Uterus (tissue), 3 donors: ENCODE measurements at regions not wholly inside any gene's neighbourhood (a gene's known extent, or its start where the extent isn't known, plus 50 kb on each side); places are given as distances from the start of the nearest gene placed in this dataset.

Source experiments
- DNase-seq, 2 donors: peaks; one replicate each; pipeline ENCODE4 v3.0.0-alpha.2; 2019 to 2020
- H3K27ac ChIP-seq, 2 donors: fragments of 200-600 bp; sonication (generic); 1 replicate in 1 of 2; 2 replicates in 1 of 2; pipeline ENCODE4 v1.5.1; 2016 to 2018
- H3K27me3 ChIP-seq, 2 donors: fragments of 200-600 bp; sonication (generic); one replicate each; pipeline ENCODE4 v1.5.1; 2018 to 2019; ENCODE audit warnings: control low read depth in 1 of 2
- H3K36me3 ChIP-seq, 2 donors: fragments of 200-600 bp; sonication (generic); one replicate each; pipeline ENCODE4 v1.5.1; 2019; ENCODE audit warnings: control low read depth in 1 of 2
- H3K4me1 ChIP-seq, 2 donors: fragments of 200-600 bp; sonication (generic); one replicate each; pipeline ENCODE4 v1.5.1; 2018 to 2019; ENCODE audit warnings: control low read depth in 1 of 2
- H3K4me3 ChIP-seq, 2 donors: fragments of 200-600 bp; sonication (generic); 1 replicate in 1 of 2; 2 replicates in 1 of 2; pipeline ENCODE4 v1.5.1; 2018 to 2019; ENCODE audit warnings: mild to moderate bottlenecking in 1 of 2
- H3K9me3 ChIP-seq, 2 donors: fragments of 200-600 bp; sonication (generic); one replicate each; pipeline ENCODE4 v1.5.1; 2019; ENCODE audit warnings: control low read depth in 1 of 2
- CTCF ChIP-seq, 4 experiments: fragments of 200-600 bp in 2 of 4; fragments of 450-650 bp in 2 of 4; sonication (generic) in 2 of 4; IDR thresholded peaks; one replicate each; pipeline ENCODE4 v1.5.1; 2016 to 2019; ENCODE audit warnings: antibody characterized with exemption in 4 of 4, mild to moderate bottlenecking in 2 of 4, moderate library complexity in 1 of 4
- POLR2A ChIP-seq, 2 donors: fragments of 450-650 bp; IDR thresholded peaks; one replicate each; pipeline ENCODE4 v1.6.1; 2016; ENCODE audit warnings: antibody characterized with exemption in 2 of 2, mild to moderate bottlenecking in 1 of 2, moderate library complexity in 1 of 2
- intact Hi-C: fragments of 100-400 bp; cut with DNase I; formaldehyde crosslinking; loops from one replicate; pipeline ENCODE4 v1.15.1; 2023; ENCODE audit warnings: low total_unique reads
- donor health status: DM: yes; HTN: yes; CAD: no.

DNA sequence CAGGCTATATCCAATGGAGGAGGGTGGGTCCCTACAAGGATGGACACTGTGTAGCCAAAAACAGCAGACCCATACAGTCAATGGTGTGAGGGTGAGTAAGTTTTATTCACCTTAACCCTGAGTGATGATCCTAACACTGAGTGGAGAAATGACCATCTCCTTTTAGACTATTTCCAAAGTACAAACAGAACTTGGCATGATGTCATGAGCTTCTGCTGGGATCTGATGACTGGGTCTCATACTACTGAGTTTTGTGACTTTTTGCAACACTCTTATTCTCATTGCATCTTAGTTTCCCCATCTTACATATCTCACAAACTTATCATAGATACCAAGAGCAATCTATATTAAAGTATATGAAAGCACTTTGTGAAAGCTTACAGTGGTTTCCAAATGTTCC, 330.3 kb upstream of the CFAP20DC start:
- H3K27ac ChIP-seq = no peak overlapping the region
- DNase-seq = no peak
- no peaks in the 10 kb centered on the region for H3K9me3 ChIP-seq
- TF ChIP-seq POLR2A (IDR thresholded peaks at IDR 0.05) = no peak
- H3K27me3 ChIP-seq = no peaks in the 10 kb centered on the region
- intact Hi-C loops = no loop called here
- no peak overlapping the region for H3K4me3 ChIP-seq
- H3K36me3 ChIP-seq = no peaks in the 10 kb centered on the region
- H3K4me1 ChIP-seq = no peaks in the 10 kb centered on the region

GRCh38 chr3:59374818-59375211, 325.0 kb upstream of the CFAP20DC start:
- H3K4me1 ChIP-seq = no peaks in the 10 kb centered on the region
- no peak overlapping the region for H3K27ac ChIP-seq
- TF ChIP-seq POLR2A (IDR thresholded peaks at IDR 0.05) = no peak
- no peak overlapping the region for H3K4me3 ChIP-seq
- no peaks in the 10 kb centered on the region for H3K9me3 ChIP-seq
- no peaks in the 10 kb centered on the region for H3K27me3 ChIP-seq
- DNase-seq = no peak
- intact Hi-C loops = no loop called here
- no peaks in the 10 kb centered on the region for H3K36me3 ChIP-seq

- no peak for DNase-seq
- intact Hi-C loops = no loop called here
- no peak overlapping the region for H3K4me3 ChIP-seq
- TF ChIP-seq POLR2A (IDR thresholded peaks at IDR 0.05) = no peak
- no peak for TF ChIP-seq CTCF (IDR thresholded peaks at IDR 0.05)
- H3K27ac ChIP-seq = no peak overlapping the region
- H3K9me3 ChIP-seq = no peaks in the 10 kb centered on the region
- H3K4me1 ChIP-seq = no peaks in the 10 kb centered on the region
- no peaks in the 10 kb centered on the region for H3K36me3 ChIP-seq
- no peaks in the 10 kb centered on the region for H3K27me3 ChIP-seq
Observed at GRCh38 chr3:59374091-59374817, 324.4 kb upstream of the CFAP20DC start.

- DNase-seq = no peak
- Histone ChIP-seq H3K4me3 (no peak overlapping the region), H3K27ac (no peak overlapping the region), H3K9me3 (no peaks in the 10 kb centered on the region), H3K36me3 (no peaks in the 10 kb centered on the region), H3K4me1 (no peaks in the 10 kb centered on the region), H3K27me3 (no peaks in the 10 kb centered on the region)
- TF ChIP-seq POLR2A (IDR thresholded peaks at IDR 0.05) = no peak
- TF ChIP-seq CTCF (IDR thresholded peaks at IDR 0.05) = no peak
- intact Hi-C loops = no loop called here
Observed at GRCh38 chr3:59372346-59372745, 322.5 kb upstream of the CFAP20DC start.

DNA sequence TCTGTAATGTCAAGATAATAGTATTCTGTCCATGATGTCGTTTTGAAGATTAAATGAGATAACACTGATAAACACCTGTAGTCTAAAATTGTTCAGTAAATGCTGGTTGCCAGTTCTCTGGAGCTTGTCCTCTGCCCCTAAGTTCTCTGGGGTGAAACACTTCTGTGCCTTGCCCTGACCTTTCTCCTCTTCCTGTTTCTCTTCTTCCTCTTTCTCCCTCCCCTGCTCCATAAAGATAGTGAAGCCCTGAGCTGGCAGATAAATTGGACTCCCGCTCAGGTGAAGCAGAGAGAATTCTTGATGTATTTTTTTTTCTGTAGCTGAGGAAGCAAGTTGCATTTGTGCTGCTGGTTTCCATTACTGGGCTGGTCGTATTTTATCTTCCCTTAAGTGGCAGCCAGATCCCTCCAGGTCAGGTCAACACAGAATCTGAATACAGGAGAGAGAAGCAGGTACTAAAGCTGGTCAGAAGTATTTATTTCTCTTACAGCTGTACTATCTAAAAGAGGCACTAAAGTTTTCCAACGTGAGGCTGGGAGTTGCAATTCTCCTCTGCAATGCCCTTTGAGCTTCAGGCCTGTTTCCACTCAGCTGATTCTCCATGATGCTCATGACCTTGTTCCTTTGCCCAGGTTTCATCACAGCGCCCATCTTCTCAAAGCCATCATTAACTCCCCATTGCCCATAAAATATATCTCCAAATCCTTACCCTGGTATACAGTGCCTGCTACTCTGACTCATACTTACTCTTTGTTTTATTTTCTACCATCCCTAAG, 319.3 kb upstream of the CFAP20DC start:
- H3K4me1 ChIP-seq = no peaks in the 10 kb centered on the region
- intact Hi-C loops = no loop called here
- peak in 1 of 2 donors; percentile 37 for DNase-seq

More for the DNA sequence above, 319.3 kb upstream of the CFAP20DC start:
- Histone ChIP-seq H3K36me3 (no peaks in the 10 kb centered on the region), H3K4me3 (no peak overlapping the region), H3K27ac (peak overlapping the region; percentile 21 to 32), H3K9me3 (no peaks in the 10 kb centered on the region), H3K27me3 (no peaks in the 10 kb centered on the region)
- no peak for TF ChIP-seq POLR2A (IDR thresholded peaks at IDR 0.05)
- no peak for TF ChIP-seq CTCF (IDR thresholded peaks at IDR 0.05)
